Colon (tissue), 2 donors: ENCODE measurements at regions not wholly inside any gene's neighbourhood (a gene's known extent, or its start where the extent isn't known, plus 50 kb on each side); places are given as distances from the start of the nearest gene placed in this dataset.
"Not testable (repeated sequence)": the region's sequence is repeated elsewhere in the genome, so short reads cannot be mapped to it uniquely, and the experiment has no call there.

Experiments used
- FAIRE-seq: peaks from 2 replicates; lab custom pipeline; 2012; peaks lifted over from hg19 to GRCh38; lab: Jason Lieb, UNC
- donor health status: control.
- donor health status: control.

DNA sequence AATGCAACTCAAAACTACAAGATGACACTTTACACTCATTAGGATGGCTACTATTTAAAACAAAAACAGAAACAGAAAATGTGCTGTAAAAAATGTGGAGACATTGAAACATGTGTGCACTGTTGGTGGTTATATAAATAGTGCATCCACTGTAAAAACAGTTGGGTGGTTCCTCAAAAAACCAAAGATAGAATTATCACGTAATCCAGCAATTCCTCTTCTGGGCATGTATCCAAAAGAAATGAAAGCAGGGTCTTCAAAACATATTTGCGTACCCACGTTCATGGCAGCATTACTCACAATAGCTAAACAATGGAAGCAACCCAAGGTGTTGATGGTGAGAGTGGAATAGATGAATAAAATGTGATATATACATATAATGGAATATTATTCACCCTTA, 967.2 kb downstream of the TRAM1L1 start:
- FAIRE-seq, result no peak

DNA sequence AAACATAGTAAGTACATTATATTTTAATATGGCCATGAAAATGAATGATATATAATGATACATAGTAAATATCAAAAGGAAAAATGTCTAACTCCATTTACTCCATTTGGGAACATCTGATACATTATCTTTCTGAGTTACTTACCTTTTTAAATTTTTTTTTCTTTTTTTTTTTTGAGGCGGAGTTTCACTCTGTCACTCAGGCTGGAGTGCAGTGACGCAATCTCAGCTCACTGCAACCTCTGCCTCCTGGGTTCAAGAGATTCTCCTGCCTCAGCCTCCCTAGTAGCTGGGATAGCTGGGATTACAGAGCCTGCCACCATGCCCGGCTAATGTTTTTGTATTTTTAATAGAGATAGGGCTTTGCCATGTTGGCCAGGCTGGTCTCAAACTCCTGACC, 972.5 kb downstream of the TRAM1L1 start:
- not testable (repeated sequence) for FAIRE-seq

DNA sequence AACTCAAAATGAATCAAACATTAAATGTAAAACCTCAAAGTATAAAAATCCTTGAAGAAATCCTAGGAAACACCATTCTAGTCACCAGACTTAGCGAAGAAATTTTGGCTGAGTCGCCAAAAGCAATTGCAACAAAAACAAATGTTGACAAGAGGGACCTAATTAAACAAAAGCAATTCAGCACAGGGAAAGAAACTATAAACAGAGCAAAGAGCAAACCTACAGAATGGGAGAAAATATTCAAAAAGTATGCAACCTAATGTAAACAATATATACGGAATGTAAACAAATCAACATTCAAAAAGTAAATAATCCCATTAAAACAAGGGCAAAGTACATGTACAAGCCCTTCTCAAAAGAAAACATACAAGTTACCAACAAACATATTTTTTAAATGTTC, 974.7 kb downstream of the TRAM1L1 start:
- FAIRE-seq, result no peak

GRCh38 chr4:116108606-116109005, 976.8 kb downstream of the TRAM1L1 start:
- FAIRE-seq, result no peak

GRCh38 chr4:116101321-116101720, 984.1 kb downstream of the TRAM1L1 start:
- no peak for FAIRE-seq

DNA sequence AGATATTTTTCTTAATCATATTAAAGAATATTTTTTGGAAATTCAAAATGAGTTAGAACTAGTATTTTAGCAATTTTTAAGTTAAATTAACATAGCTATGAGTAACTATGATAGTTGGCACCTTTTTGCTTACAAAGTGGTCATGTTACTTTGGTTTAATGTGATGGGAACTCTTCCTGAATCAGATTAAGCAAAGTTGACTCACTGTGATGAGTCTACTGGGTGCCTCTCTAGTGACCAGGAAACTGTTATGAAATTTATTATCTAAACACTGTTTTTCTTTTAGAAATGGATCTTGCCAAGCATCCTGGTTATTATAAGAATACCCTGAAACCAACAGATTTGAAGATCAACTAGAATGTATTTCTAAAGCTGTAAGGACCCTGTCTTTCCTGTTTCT, 985.8 kb downstream of the TRAM1L1 start:
- no peak for FAIRE-seq

- not testable (repeated sequence) for FAIRE-seq
Measured at GRCh38 chr4:116097353-116097752, 983.9 kb upstream of the NDST4 start.

- no peak for FAIRE-seq
Measured at GRCh38 chr4:116092961-116093360, 979.5 kb upstream of the NDST4 start.

- no peak for FAIRE-seq
Measured at GRCh38 chr4:116088771-116089170, 975.4 kb upstream of the NDST4 start.

- no peak for FAIRE-seq
Measured at GRCh38 chr4:116082808-116083366, 969.5 kb upstream of the NDST4 start.

GRCh38 chr4:116073051-116073450, 959.6 kb upstream of the NDST4 start:
- no peak for FAIRE-seq

- no peak for FAIRE-seq
Measured at GRCh38 chr4:116070283-116070682, 956.9 kb upstream of the NDST4 start.

DNA sequence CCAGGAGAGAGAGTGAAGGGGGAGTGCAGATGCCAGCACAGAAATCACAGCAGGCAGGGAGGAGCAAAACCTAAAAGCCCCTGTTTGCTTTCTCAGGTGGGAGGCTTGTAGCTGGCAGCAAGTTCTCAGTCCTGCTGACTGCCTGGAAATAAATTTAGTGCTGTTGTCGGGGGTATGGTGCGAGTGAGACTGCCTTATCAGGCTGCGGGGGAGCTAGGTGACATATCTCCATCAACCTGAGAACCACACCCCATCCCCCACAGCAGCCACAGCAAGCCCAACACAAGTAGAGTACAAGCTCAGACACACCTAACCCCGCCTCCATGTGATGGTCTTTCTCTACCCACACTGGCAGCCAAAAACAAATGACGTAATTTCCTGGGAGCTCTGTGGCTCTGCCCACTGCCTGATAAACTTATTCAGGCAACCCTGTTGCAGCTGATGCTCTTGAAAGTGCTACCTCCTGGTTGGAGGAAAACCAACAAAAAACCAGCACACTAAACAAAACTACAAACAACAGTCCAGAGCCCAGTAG, 953.4 kb upstream of the NDST4 start:
- no peak for FAIRE-seq

- FAIRE-seq, result no peak
Measured at GRCh38 chr4:116064331-116064730, 950.9 kb upstream of the NDST4 start.

GRCh38 chr4:116059361-116059760, 945.9 kb upstream of the NDST4 start:
- no peak for FAIRE-seq

DNA sequence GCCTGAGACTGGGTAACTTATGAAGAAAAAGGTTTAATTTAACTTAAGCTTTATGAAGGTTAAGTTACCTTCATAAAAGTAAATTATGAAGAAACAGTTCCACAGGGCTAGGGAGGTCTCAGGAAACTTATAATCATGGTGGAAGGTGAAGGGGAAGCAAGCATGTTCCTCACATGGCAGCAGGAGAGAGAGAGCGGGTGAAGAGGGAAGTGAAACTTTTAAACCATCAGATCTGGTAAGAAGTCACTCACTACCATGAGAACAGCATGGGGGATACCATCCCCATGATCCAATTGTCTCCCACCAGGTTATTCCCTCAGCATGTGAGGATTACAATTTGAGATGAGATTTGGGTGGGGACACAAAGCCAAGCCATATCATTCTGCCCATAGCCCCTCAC, 944.7 kb upstream of the NDST4 start:
- no peak for FAIRE-seq

DNA sequence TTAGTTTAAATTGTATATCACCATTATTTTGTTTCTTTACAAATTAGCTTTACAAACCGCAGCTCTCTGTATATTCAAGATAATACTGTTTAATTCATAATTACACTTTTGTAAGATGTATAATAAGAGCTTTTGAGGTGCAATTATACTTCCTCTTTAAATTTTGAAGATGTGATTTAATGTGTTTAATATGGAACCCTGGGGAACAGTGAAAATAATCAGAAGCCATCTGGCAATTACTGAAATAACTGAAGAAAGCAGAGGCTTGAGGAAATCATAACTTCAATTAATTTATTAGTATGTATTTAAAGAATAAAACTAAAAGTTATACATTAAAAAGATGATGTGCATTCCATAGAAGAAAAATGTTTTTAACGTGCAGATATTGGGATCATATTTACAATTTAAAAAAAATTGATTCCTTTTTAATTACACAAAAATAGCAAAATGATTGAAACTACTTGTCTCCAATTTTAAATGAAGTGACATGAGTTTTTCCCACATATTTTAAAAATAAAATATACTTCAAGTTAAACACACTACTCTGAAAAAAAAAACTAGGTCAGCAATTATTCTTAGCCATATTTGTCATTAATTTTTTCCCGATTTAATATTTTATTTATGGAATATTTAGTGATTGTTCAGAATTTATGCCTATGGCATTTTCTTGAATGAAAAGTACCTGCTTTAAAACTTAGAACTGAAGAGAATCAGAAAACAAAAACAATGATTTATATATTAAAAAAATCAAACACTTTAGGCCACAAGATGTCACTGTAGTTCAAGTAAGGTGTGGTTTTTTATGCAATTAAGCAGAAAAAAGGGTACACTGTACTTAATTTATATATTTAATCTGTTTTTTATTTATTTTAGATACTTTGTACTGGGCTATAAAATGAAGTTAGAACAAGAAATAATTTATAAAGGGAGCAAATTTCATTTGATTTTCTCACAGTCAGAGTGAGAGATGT, 942.7 kb upstream of the NDST4 start:
- peak; percentile 79 for FAIRE-seq

DNA sequence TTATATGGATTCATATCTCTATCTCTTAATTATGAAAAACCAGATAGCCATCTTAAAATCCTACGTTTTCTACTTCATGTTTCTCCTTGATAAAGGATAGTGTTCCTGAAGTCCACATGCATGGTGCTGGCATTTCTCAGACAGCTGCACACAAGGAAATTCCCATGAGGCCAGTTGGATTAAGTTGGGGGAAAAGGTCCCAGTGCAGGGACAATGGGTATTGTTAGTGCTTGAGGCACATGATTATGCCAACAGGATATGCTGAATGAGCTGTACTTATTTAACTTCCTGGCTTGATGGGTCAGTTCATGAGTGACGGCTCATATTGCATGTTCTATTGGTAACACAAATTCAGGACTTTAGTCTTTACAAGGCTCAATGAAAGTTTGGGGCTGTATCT, 913.9 kb upstream of the NDST4 start:
- FAIRE-seq, result no peak

GRCh38 chr4:116024954-116025708, 911.7 kb upstream of the NDST4 start:
- no peak for FAIRE-seq

GRCh38 chr4:116023049-116023448, 909.6 kb upstream of the NDST4 start:
- no peak for FAIRE-seq

DNA sequence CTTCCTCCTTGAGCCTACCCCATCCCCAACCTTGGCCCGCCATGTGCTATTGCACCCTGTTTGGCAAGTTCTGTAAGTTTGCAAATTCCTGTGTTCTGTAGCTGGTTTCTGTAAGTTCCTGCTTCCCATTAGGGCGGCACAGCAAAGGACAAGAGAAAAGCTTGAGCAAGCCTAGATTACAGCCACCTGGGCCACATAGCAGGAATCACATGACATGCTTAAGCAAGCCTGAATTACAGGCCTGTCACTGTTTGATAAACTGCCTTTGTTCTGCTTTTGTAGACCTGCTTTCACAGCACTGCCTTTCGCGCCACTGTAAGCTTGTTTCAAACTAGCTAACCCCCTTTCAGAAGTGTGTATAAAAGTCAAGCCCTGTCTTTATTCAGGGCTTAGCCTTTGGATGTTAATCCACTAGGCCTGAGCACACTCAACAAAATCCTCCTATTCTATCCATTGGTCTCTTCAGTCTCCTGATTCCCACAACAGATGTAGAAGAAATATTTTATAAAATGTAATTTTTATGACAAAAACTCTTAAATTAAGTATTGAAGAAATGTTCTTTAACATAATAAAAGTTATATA, 906.8 kb upstream of the NDST4 start:
- no peak for FAIRE-seq

- FAIRE-seq, result no peak
Measured at GRCh38 chr4:116018831-116019230, 905.4 kb upstream of the NDST4 start.
